RWPE1 (cell line): ENCODE measurements at regions not wholly inside any gene's neighbourhood (a gene's known extent, or its start where the extent isn't known, plus 50 kb on each side); places are given as distances from the start of the nearest gene placed in this dataset.

Experiments
- CTCF ChIA-PET: fragments of 350-600 bp; sonication (Branson Sonifier 250); formaldehyde crosslinking; extraction: SDS; loops from one replicate; lab custom pipeline; 2021; lab: Yijun Ruan, JAX
- POLR2A ChIA-PET: fragments of 400-600 bp; formaldehyde crosslinking; extraction: SDS; loops from one replicate; lab custom pipeline; 2020; ENCODE audit warnings: antibody characterized with exemption; ENCODE audit not compliant: low non-redundant PET; lab: Yijun Ruan, JAX
- DNase-seq: peaks from one replicate; pipeline ENCODE4 v3.0.0; 2012; ENCODE audit warnings: low spot score
- H3K27ac ChIP-seq: fragments of 450-650 bp; 2 replicates; pipeline ENCODE4 v1.5.1; 2017
- TF ChIP-seq, protein P1 (sequence below): fragments of 450-650 bp; conservative IDR thresholded peaks from 2 replicates; pipeline ENCODE4 v1.5.1; 2017; ENCODE audit warnings: low read depth, mild to moderate bottlenecking

DNA sequence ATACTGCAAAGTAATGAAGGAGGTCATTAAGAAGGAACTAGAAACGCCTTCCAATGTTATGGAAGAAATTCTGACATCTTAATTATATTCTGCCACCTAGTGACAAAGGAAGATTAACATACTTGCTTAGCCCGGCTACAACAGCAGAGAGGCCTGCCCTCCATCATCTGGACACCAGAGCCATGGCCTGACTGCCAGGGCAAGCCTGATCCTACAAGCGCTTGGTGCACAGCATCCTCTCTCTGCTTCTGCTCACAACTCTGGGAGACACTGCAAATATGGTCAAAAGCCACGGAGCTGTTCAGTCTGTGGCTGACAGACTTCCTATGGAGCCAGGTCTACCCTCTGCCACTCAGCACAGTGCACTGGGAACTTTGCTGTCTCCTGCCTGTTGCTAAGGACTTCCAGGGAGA, 87.3 kb upstream of the SLC44A1 start:
- H3K27ac ChIP-seq, result peak overlapping the region; percentile 28; the same call in 1 of the 2 replicates
- peak; percentile 84 for DNase-seq
- POLR2A ChIA-PET, result no interaction called here
- CTCF ChIA-PET, result interaction anchor here (0.6 to 1.6 kb wide), 9 partner anchors 9 to 374 kb away, joined by 3 to 5 read pairs (median 4); no protein-coding TSS in a partner anchor
- TF ChIP-seq, protein P1, sequence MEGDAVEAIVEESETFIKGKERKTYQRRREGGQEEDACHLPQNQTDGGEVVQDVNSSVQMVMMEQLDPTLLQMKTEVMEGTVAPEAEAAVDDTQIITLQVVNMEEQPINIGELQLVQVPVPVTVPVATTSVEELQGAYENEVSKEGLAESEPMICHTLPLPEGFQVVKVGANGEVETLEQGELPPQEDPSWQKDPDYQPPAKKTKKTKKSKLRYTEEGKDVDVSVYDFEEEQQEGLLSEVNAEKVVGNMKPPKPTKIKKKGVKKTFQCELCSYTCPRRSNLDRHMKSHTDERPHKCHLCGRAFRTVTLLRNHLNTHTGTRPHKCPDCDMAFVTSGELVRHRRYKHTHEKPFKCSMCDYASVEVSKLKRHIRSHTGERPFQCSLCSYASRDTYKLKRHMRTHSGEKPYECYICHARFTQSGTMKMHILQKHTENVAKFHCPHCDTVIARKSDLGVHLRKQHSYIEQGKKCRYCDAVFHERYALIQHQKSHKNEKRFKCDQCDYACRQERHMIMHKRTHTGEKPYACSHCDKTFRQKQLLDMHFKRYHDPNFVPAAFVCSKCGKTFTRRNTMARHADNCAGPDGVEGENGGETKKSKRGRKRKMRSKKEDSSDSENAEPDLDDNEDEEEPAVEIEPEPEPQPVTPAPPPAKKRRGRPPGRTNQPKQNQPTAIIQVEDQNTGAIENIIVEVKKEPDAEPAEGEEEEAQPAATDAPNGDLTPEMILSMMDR, result peak; percentile 84

DNA sequence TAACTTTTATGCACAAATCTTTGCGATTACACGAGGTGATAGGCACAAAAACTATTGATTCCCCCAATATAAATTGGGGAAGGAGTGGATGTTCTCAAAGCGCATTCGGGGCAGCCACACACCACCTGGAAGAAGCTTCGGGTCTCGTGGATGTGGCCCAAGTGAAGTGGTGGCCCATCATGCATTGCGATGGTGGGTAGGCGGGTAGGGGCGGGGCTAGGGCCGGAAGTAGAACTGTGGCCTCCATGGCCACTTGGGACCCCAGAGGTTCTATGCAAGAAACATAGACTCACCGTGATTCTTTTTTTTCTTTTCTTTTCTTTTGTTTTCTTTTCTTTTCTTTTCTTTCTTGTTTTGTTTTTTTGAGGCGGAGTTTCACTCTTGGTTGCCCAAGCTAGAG, 86.4 kb upstream of the SLC44A1 start:
- no peak for DNase-seq
- CTCF ChIA-PET, result interaction anchor here (0.5 to 1.9 kb wide), 4 partner anchors 202 to 719 kb away, joined by 3 to 21 read pairs (median 4); no protein-coding TSS in a partner anchor
- no peak overlapping the region for H3K27ac ChIP-seq
- POLR2A ChIA-PET, result no interaction called here
- TF ChIP-seq, protein P1, result no peak

DNA sequence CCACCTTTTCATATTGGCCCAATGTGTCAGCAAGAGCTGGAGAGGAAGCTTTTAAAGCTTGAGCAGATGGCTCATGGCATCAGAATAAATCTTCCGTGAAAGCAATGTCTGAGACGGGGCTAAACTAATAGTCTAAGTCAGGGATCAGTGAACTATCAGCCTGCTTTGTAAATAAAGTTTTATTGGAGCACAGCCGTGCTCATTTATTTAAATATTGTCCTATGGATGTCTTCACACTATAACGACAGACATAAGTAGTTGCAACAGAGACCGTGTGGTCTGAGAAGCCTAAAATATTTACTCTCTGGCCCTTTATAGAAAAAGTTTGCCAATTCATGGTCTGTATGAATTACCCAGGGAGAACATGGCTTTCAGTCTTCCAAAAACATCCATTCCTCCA, 85.6 kb upstream of the SLC44A1 start:
- ChIA-PET CTCF (interaction anchor here (0.6 to 1.9 kb wide), 10 partner anchors 8 to 355 kb away, joined by 3 to 21 read pairs (median 4); no protein-coding TSS in a partner anchor), POLR2A (no interaction called here)
- no peak for DNase-seq
- TF ChIP-seq, protein P1, result no peak
- no peak overlapping the region for H3K27ac ChIP-seq

DNA sequence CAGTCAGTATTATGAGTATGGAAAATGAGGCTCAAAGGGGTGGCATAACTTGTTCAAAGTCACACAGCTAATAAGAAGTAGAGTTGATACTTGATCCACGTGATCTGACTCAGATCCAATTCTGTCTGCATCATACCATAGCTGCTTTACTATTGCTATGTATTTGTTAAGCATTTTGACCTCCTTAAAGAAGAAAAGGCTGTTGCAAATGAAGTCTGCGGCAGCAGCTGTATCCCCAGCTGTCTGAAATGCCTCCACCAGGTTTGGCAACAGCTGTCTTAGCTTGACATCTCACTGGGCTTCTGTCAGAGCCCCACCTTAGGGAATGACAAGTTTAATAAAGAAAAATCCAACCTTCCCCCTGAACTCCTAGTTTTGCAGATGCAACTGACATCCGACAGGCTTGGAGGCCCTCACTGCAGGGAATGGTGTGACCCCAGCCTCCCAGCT, 75.6 kb upstream of the SLC44A1 start:
- TF ChIP-seq, protein P1, result no peak
- no peak overlapping the region for H3K27ac ChIP-seq
- no peak for DNase-seq
- ChIA-PET POLR2A (no interaction called here), CTCF (interaction anchor here (0.6 kb wide), 1 partner anchor 68 kb away, joined by 3 read pairs; no protein-coding TSS in a partner anchor)

DNA sequence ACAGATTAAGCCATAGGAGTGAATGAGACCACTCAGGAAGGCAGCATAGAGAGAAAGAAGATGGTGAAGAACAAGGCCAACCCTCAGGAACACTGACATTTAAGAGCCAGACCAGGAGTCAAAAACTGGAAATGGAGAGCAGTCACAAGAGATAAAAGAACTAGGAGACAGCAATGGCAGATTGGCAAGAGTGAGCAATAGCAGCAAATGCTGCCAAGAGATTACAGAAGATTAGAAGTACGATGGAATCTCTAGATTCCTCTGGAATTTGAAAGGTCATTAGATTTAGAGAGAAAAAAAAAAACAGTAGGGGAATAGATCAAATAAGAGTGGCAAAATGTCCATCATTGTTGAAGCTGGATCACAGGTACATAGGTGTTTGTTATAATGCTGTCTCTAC, 73.4 kb upstream of the SLC44A1 start:
- no peak for DNase-seq
- no peak overlapping the region for H3K27ac ChIP-seq
- TF ChIP-seq, protein P1, result no peak
- ChIA-PET CTCF (interaction anchor here (0.6 kb wide), 1 partner anchor 208 kb away, joined by 4 read pairs; no protein-coding TSS in a partner anchor), POLR2A (no interaction called here)

DNA sequence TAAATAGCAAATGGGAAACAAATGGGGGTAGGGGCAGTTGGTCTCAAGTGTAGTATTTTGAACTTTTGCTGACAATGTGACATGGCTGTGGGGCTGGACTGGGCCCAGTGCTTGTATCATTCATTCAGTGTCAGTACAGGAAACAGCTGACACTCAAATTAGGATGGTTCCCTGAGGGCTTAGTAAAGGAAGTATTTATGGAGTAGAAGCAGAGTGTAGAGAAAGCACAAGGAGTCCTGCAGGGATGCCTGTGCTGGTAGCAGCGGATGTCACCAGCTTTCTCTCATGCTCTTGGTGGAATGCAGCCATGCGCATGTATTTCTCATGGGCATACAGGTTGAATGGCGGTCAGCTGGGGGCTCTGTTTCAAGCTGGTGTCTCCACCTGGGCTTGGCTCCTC, 72.9 kb upstream of the SLC44A1 start:
- POLR2A ChIA-PET, result interaction anchor here (0.6 kb wide), 1 partner anchor 244 kb away, joined by 5 read pairs; no protein-coding TSS in a partner anchor
- TF ChIP-seq, protein P1, result no peak
- CTCF ChIA-PET, result interaction anchor here (0.6 kb wide), 1 partner anchor 543 kb away, joined by 3 read pairs; no protein-coding TSS in a partner anchor

More for the DNA sequence above, 72.9 kb upstream of the SLC44A1 start:
- no peak for DNase-seq
- H3K27ac ChIP-seq, result no peak overlapping the region
